ENCODE measurements at regions not wholly inside any gene's neighbourhood (a gene's known extent, or its start where the extent isn't known, plus 50 kb on each side); places are given as distances from the start of the nearest gene placed in this dataset.
A peak's percentile ranks its signal among the peaks of the same experiment; 100 is the strongest.

DNA sequence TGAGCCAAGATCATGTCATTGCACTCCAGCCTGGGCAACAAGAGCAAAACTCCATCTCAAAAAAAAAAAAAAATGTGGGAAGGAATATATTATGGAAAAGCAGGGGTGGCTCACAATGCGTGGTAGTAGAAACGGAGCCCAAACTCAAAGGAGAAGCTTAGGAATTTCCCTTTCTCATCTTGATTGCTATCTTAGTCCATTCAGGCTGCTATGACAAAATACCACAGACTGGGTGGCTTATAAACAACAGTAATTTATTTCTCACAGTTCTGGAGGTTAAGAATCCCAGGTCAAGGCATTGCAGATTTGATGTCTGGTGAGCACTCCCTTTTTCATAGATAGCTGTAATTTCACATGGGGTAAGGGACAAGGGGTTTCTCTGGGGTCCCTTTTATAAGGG, 153.8 kb upstream of the KRR1 start:
- Histone ChIP-seq H3K4me3 (no peak overlapping the region), H3K27me3 (no peaks in the 10 kb centered on the region), H3K4me1 (peaks cover 12% of the 10 kb centered on the region), H3K27ac (no peak overlapping the region), H3K9me3 (no peaks in the 10 kb centered on the region), H3K36me3 (no peaks in the 10 kb centered on the region)
- intact Hi-C loops (cut with DNase I) = no loop called here
- DNase-seq (ENCODE audit: extremely low spot score in 2 of 2) = no peak
- TF ChIP-seq CTCF (IDR thresholded peaks at IDR 0.05) (no peak), POLR2A (IDR thresholded peaks at IDR 0.05) (no peak), POLR2AphosphoS5 (IDR thresholded peaks at IDR 0.05; ENCODE audit: insufficient read depth in 1 of 2, low read depth in 1 of 2) (no peak)

DNA sequence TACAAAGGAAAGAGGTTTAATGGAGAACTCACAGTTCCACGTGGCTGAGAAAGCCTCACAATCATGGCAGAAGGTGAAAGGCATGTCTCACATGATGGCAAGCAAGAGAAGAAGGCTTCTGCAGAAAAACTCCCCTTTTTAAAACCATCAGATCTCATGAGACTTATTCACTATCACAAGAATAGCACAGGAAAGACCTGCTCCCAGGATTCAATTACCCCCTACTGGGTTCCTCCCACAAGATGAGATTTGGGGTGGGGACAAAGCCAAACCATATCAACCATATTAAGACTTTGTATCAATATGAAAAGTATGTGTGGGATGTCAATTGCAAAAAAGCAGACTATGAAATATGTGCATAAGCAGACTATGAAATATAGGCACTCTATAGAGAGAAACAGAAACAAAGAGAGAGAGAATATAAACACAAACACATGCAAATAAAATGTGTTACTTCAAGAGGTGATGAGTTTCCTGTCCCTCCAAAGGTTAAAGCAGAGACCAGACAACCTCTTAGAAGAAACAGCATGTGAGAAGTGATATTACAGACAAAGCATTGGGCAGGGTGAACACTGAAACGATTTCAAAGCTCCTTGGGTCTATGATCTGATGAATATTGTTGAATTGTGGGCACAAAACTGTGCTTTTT, 151.2 kb upstream of the KRR1 start:
- Histone ChIP-seq H3K27me3 (no peaks in the 10 kb centered on the region), H3K4me3 (no peak overlapping the region), H3K4me1 (peaks cover 16% of the 10 kb centered on the region), H3K27ac (no peak overlapping the region), H3K36me3 (no peaks in the 10 kb centered on the region), H3K9me3 (no peaks in the 10 kb centered on the region)
- no peak for TF ChIP-seq POLR2A (IDR thresholded peaks at IDR 0.05)
- TF ChIP-seq POLR2AphosphoS5 (IDR thresholded peaks at IDR 0.05; ENCODE audit: insufficient read depth in 1 of 2, low read depth in 1 of 2) = no peak
- no peak for TF ChIP-seq CTCF (IDR thresholded peaks at IDR 0.05)
- intact Hi-C loops (cut with DNase I) = no loop called here
- no peak for DNase-seq (ENCODE audit: extremely low spot score in 2 of 2)

GRCh38 chr12:75661908-75662307, 150.5 kb upstream of the KRR1 start:
- Histone ChIP-seq H3K36me3 (no peaks in the 10 kb centered on the region), H3K27ac (peak overlapping the region; percentile 52), H3K9me3 (no peaks in the 10 kb centered on the region), H3K4me3 (no peak overlapping the region), H3K27me3 (no peaks in the 10 kb centered on the region), H3K4me1 (peaks cover 16% of the 10 kb centered on the region)
- DNase-seq (ENCODE audit: extremely low spot score in 2 of 2) = no peak
- TF ChIP-seq POLR2AphosphoS5 (IDR thresholded peaks at IDR 0.05; ENCODE audit: insufficient read depth in 1 of 2, low read depth in 1 of 2) (no peak), POLR2A (IDR thresholded peaks at IDR 0.05) (no peak), CTCF (IDR thresholded peaks at IDR 0.05) (no peak)
- intact Hi-C loops (cut with DNase I) = no loop called here

- Histone ChIP-seq H3K27me3 (no peaks in the 10 kb centered on the region), H3K27ac (peak overlapping the region; percentile 52), H3K4me3 (no peak overlapping the region), H3K4me1 (peaks cover 16% of the 10 kb centered on the region), H3K9me3 (no peaks in the 10 kb centered on the region), H3K36me3 (no peaks in the 10 kb centered on the region)
- DNase-seq (ENCODE audit: extremely low spot score in 2 of 2) = no peak
- intact Hi-C loops (cut with DNase I) = no loop called here
- no peak for TF ChIP-seq CTCF (IDR thresholded peaks at IDR 0.05)
- TF ChIP-seq POLR2AphosphoS5 (IDR thresholded peaks at IDR 0.05; ENCODE audit: insufficient read depth in 1 of 2, low read depth in 1 of 2) = no peak
- TF ChIP-seq POLR2A (IDR thresholded peaks at IDR 0.05) = no peak
Observed at GRCh38 chr12:75660805-75661404, 149.5 kb upstream of the KRR1 start.

- TF ChIP-seq POLR2AphosphoS5 (IDR thresholded peaks at IDR 0.05; ENCODE audit: insufficient read depth in 1 of 2, low read depth in 1 of 2) = peak in 1 of 2 donors; percentile 54
- TF ChIP-seq POLR2A (IDR thresholded peaks at IDR 0.05) = no peak
- TF ChIP-seq CTCF (IDR thresholded peaks at IDR 0.05) = no peak
- no peak for DNase-seq (ENCODE audit: extremely low spot score in 2 of 2)
- Histone ChIP-seq H3K9me3 (no peaks in the 10 kb centered on the region), H3K27ac (peak overlapping the region; percentile 52), H3K36me3 (no peaks in the 10 kb centered on the region), H3K4me1 (peaks cover 16% of the 10 kb centered on the region), H3K4me3 (no peak overlapping the region), H3K27me3 (no peaks in the 10 kb centered on the region)
- intact Hi-C loops (cut with DNase I) = no loop called here
Observed at GRCh38 chr12:75660107-75660530, 148.7 kb upstream of the KRR1 start.

Data from vagina (tissue), 2 donors.